ENCODE measurements at regions not wholly inside any gene's neighbourhood (a gene's known extent, or its start where the extent isn't known, plus 50 kb on each side); places are given as distances from the start of the nearest gene placed in this dataset.

GRCh38 chr1:67619080-67619479 lies 65.9 kb upstream of the GADD45A start:
- DNase-seq, result no peak
- H3K4me1 ChIP-seq, result peaks cover 12% of the 10 kb centered on the region
- intact Hi-C loops (cut with DNase I), result no loop called here
- ATAC-seq, result no peak
- H3K27me3 ChIP-seq (ENCODE audit: low read depth), result no peaks in the 10 kb centered on the region
- no peak overlapping the region for H3K4me3 ChIP-seq
- peak overlapping the region; percentile 54 for H3K27ac ChIP-seq
- no peak for TF ChIP-seq CTCF (IDR thresholded peaks at IDR 0.05)
- no peaks in the 10 kb centered on the region for H3K9me3 ChIP-seq
- H3K36me3 ChIP-seq, result no peaks in the 10 kb centered on the region

GRCh38 chr1:67623906-67624305 lies 61.1 kb upstream of the GADD45A start:
- Histone ChIP-seq H3K4me3 (no peak overlapping the region), H3K4me1 (peaks cover 9% of the 10 kb centered on the region), H3K27me3 (ENCODE audit: low read depth) (no peaks in the 10 kb centered on the region), H3K9me3 (no peaks in the 10 kb centered on the region), H3K36me3 (no peaks in the 10 kb centered on the region), H3K27ac (no peak overlapping the region)
- TF ChIP-seq CTCF (IDR thresholded peaks at IDR 0.05), result no peak
- DNase-seq (no peak), ATAC-seq (no peak)
- intact Hi-C loops (cut with DNase I), result no loop called here

- no peak overlapping the region for H3K27ac ChIP-seq
- no peaks in the 10 kb centered on the region for H3K27me3 ChIP-seq (ENCODE audit: low read depth)
- H3K9me3 ChIP-seq, result no peaks in the 10 kb centered on the region
- no peak for DNase-seq
- no peak for TF ChIP-seq CTCF (IDR thresholded peaks at IDR 0.05)
- H3K4me1 ChIP-seq, result peaks cover 6% of the 10 kb centered on the region
- H3K4me3 ChIP-seq, result no peak overlapping the region
- H3K36me3 ChIP-seq, result no peaks in the 10 kb centered on the region
- ATAC-seq, result no peak
- intact Hi-C loops (cut with DNase I), result no loop called here
Measured at GRCh38 chr1:67624680-67625079, 60.3 kb upstream of the GADD45A start.

GRCh38 chr1:67626090-67626860 lies 58.7 kb upstream of the GADD45A start:
- peaks cover 6% of the 10 kb centered on the region for H3K4me1 ChIP-seq
- ATAC-seq (no peak), DNase-seq (no peak)
- no peak overlapping the region for H3K4me3 ChIP-seq
- no peaks in the 10 kb centered on the region for H3K9me3 ChIP-seq
- no peak for TF ChIP-seq CTCF (IDR thresholded peaks at IDR 0.05)
- no peaks in the 10 kb centered on the region for H3K36me3 ChIP-seq
- intact Hi-C loops (cut with DNase I), result no loop called here
- no peak overlapping the region for H3K27ac ChIP-seq
- H3K27me3 ChIP-seq (ENCODE audit: low read depth), result no peaks in the 10 kb centered on the region

GRCh38 chr1:67626861-67627235 lies 58.2 kb upstream of the GADD45A start:
- intact Hi-C loops (cut with DNase I), result no loop called here
- no peaks in the 10 kb centered on the region for H3K9me3 ChIP-seq
- TF ChIP-seq CTCF (IDR thresholded peaks at IDR 0.05), result no peak
- peaks cover 6% of the 10 kb centered on the region for H3K4me1 ChIP-seq
- no peak for DNase-seq
- H3K36me3 ChIP-seq, result no peaks in the 10 kb centered on the region
- no peak overlapping the region for H3K4me3 ChIP-seq
- H3K27ac ChIP-seq, result no peak overlapping the region
- no peak for ATAC-seq
- H3K27me3 ChIP-seq (ENCODE audit: low read depth), result no peaks in the 10 kb centered on the region

All from lower lobe of right lung (tissue), 2 donors.